ES-I3 (cell line): ENCODE measurements at regions not wholly inside any gene's neighbourhood (a gene's known extent, or its start where the extent isn't known, plus 50 kb on each side); places are given as distances from the start of the nearest gene placed in this dataset.
"Not testable (repeated sequence)": the region's sequence is repeated elsewhere in the genome, so short reads cannot be mapped to it uniquely, and the experiment has no call there.

Experiments used
- H3K36me3 ChIP-seq: 2 replicates; pipeline ENCODE4 v1.6.1; 2013; ENCODE audit warnings: mild to moderate bottlenecking, low read length, control low read depth, moderate library complexity; ENCODE audit not compliant: insufficient read depth
- H3K4me1 ChIP-seq: 2 replicates; pipeline ENCODE4 v1.6.1; 2013; ENCODE audit warnings: mild to moderate bottlenecking, control low read depth, low read length; ENCODE audit not compliant: insufficient read depth
- H3K9ac ChIP-seq: 2 replicates; pipeline ENCODE4 v1.6.1; 2013; ENCODE audit warnings: low read depth, mild to moderate bottlenecking, low read length, moderate library complexity
- H3K9me3 ChIP-seq: 2 replicates; pipeline ENCODE4 v1.6.1; 2013; ENCODE audit warnings: mild to moderate bottlenecking, low read length, moderate library complexity; ENCODE audit not compliant: control insufficient read depth, insufficient read depth

- H3K4me1 ChIP-seq: no peaks in the 10 kb centered on the region
- no peaks in the 10 kb centered on the region for H3K36me3 ChIP-seq
- H3K9ac ChIP-seq: no peak overlapping the region
- no peaks in the 10 kb centered on the region; the same call in 1 of the 2 replicates for H3K9me3 ChIP-seq
Observed at GRCh38 chr4:111115881-111116280, 493.0 kb upstream of the PITX2 start.

GRCh38 chr4:111120191-111120590 lies 497.3 kb upstream of the PITX2 start:
- Histone ChIP-seq H3K36me3 (no peaks in the 10 kb centered on the region), H3K9me3 (no peaks in the 10 kb centered on the region; the same call in 1 of the 2 replicates), H3K4me1 (no peaks in the 10 kb centered on the region), H3K9ac (no peak overlapping the region)

GRCh38 chr4:111126340-111126739 lies 503.5 kb upstream of the PITX2 start:
- Histone ChIP-seq H3K9ac (no peak overlapping the region), H3K36me3 (no peaks in the 10 kb centered on the region), H3K4me1 (no peaks in the 10 kb centered on the region), H3K9me3 (no peaks in the 10 kb centered on the region)

GRCh38 chr4:111127841-111128240 lies 505.0 kb upstream of the PITX2 start:
- H3K9me3 ChIP-seq: no peaks in the 10 kb centered on the region
- H3K9ac ChIP-seq: no peak overlapping the region
- no peaks in the 10 kb centered on the region for H3K36me3 ChIP-seq
- no peaks in the 10 kb centered on the region for H3K4me1 ChIP-seq

- Histone ChIP-seq H3K36me3 (no peaks in the 10 kb centered on the region), H3K4me1 (no peaks in the 10 kb centered on the region), H3K9ac (no peak overlapping the region), H3K9me3 (no peaks in the 10 kb centered on the region)
Observed at GRCh38 chr4:111128327-111128726, 505.4 kb upstream of the PITX2 start.

- Histone ChIP-seq H3K36me3 (no peaks in the 10 kb centered on the region), H3K9ac (no peak overlapping the region), H3K4me1 (no peaks in the 10 kb centered on the region), H3K9me3 (no peaks in the 10 kb centered on the region)
Observed at GRCh38 chr4:111136438-111136837, 513.6 kb upstream of the PITX2 start.

- Histone ChIP-seq H3K9me3 (no peaks in the 10 kb centered on the region), H3K4me1 (no peaks in the 10 kb centered on the region), H3K36me3 (no peaks in the 10 kb centered on the region), H3K9ac (no peak overlapping the region)
Observed at GRCh38 chr4:111136967-111137366, 514.1 kb upstream of the PITX2 start.

- no peak overlapping the region for H3K9ac ChIP-seq
- no peaks in the 10 kb centered on the region for H3K36me3 ChIP-seq
Observed at GRCh38 chr4:111143510-111143909, 520.6 kb upstream of the PITX2 start.

GRCh38 chr4:111154934-111155333 lies 532.1 kb upstream of the PITX2 start:
- Histone ChIP-seq H3K36me3 (no peaks in the 10 kb centered on the region), H3K4me1 (no peaks in the 10 kb centered on the region), H3K9ac (no peak overlapping the region), H3K9me3 (no peaks in the 10 kb centered on the region)

More at GRCh38 chr4:111143510-111143909, 520.6 kb upstream of the PITX2 start:
- Histone ChIP-seq H3K9me3 (no peaks in the 10 kb centered on the region), H3K4me1 (no peaks in the 10 kb centered on the region)

GRCh38 chr4:111164556-111164955 lies 541.7 kb upstream of the PITX2 start:
- H3K4me1 ChIP-seq, H3K9me3 ChIP-seq, H3K9ac ChIP-seq, H3K36me3 ChIP-seq: not testable (repeated sequence)

GRCh38 chr4:111174331-111174730 lies 551.5 kb upstream of the PITX2 start:
- Histone ChIP-seq H3K4me1 (no peaks in the 10 kb centered on the region), H3K9me3 (no peaks in the 10 kb centered on the region), H3K36me3 (no peaks in the 10 kb centered on the region), H3K9ac (no peak overlapping the region)

GRCh38 chr4:111178231-111178630 lies 555.4 kb upstream of the PITX2 start:
- peaks cover 7% of the 10 kb centered on the region; the same call in 1 of the 2 replicates for H3K9me3 ChIP-seq
- no peak overlapping the region for H3K9ac ChIP-seq
- no peaks in the 10 kb centered on the region for H3K36me3 ChIP-seq
- no peaks in the 10 kb centered on the region for H3K4me1 ChIP-seq

GRCh38 chr4:111187108-111187507 lies 564.2 kb upstream of the PITX2 start:
- H3K36me3 ChIP-seq: no peaks in the 10 kb centered on the region
- no peak overlapping the region for H3K9ac ChIP-seq
- H3K9me3 ChIP-seq: peaks cover 7% of the 10 kb centered on the region; the same call in 1 of the 2 replicates
- no peaks in the 10 kb centered on the region for H3K4me1 ChIP-seq

- H3K9me3 ChIP-seq: no peaks in the 10 kb centered on the region
- no peaks in the 10 kb centered on the region for H3K36me3 ChIP-seq
- H3K9ac ChIP-seq: no peak overlapping the region
- H3K4me1 ChIP-seq: no peaks in the 10 kb centered on the region
Observed at GRCh38 chr4:111198446-111198845, 575.6 kb upstream of the PITX2 start.

- H3K36me3 ChIP-seq: no peaks in the 10 kb centered on the region
- H3K4me1 ChIP-seq: peaks cover 13% of the 10 kb centered on the region
- H3K9me3 ChIP-seq: no peaks in the 10 kb centered on the region
- no peak overlapping the region for H3K9ac ChIP-seq
Observed at GRCh38 chr4:111204797-111205196, 581.9 kb upstream of the PITX2 start.

GRCh38 chr4:111208970-111209369 lies 586.1 kb upstream of the PITX2 start:
- H3K4me1 ChIP-seq: peaks cover 13% of the 10 kb centered on the region
- H3K9me3 ChIP-seq: no peaks in the 10 kb centered on the region

More at GRCh38 chr4:111208970-111209369, 586.1 kb upstream of the PITX2 start:
- Histone ChIP-seq H3K9ac (no peak overlapping the region), H3K36me3 (no peaks in the 10 kb centered on the region)
